Adrenal gland (tissue), 5 donors: ENCODE measurements at regions not wholly inside any gene's neighbourhood (a gene's known extent, or its start where the extent isn't known, plus 50 kb on each side); places are given as distances from the start of the nearest gene placed in this dataset.

ENCODE experiments used
- CTCF ChIP-seq, 6 experiments: fragments of 450-650 bp in 4 of 6; fragments of 200-600 bp in 2 of 6; sonication (generic) in 1 of 6; IDR thresholded peaks; 1 replicate in 5 of 6; 2 replicates in 1 of 6; pipeline versions ENCODE4 v1.5.1 to v1.8.0; 2016 to 2021; ENCODE audit warnings: antibody characterized with exemption in 6 of 6, mild to moderate bottlenecking in 2 of 6, moderate library complexity in 1 of 6
- POLR2A ChIP-seq, 2 donors: fragments of 450-650 bp; IDR thresholded peaks; one replicate each; pipeline ENCODE4 v1.6.1; 2017; ENCODE audit warnings: antibody characterized with exemption in 2 of 2, mild to moderate bottlenecking in 2 of 2, moderate library complexity in 1 of 2
- donor health status: DM: no; HTN: no; CAD: no.

GRCh38 chr7:50182759-50183158 lies 89.7 kb upstream of the ZPBP start:
- TF ChIP-seq CTCF (IDR thresholded peaks at IDR 0.05) (no peak), POLR2A (IDR thresholded peaks at IDR 0.05) (no peak)
